ENCODE measurements at regions not wholly inside any gene's neighbourhood (a gene's known extent, or its start where the extent isn't known, plus 50 kb on each side); places are given as distances from the start of the nearest gene placed in this dataset.

DNA sequence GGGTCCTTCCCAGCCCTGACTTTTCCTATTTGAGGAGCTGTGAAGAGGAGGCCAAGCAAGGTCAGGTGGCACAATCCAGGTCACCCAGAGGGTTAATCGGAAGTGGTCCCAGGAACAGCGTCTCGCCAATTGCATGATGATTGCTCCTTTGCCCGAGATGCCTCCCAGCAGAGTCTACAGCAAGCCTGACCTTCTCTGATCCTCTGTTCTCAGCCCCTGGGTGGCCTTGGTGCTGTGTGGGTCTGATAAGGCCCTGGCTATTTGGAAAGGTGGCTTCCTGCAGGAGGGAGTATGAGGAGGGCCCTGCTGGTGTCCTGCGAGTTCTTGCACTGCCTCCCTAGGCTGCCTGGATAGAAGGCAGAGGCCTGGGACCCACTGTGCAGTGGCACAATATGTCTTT is 116.2 kb downstream of the FOXD2 start:
- no peak for DNase-seq (ENCODE audit: low read depth in 3 of 3)

DNA sequence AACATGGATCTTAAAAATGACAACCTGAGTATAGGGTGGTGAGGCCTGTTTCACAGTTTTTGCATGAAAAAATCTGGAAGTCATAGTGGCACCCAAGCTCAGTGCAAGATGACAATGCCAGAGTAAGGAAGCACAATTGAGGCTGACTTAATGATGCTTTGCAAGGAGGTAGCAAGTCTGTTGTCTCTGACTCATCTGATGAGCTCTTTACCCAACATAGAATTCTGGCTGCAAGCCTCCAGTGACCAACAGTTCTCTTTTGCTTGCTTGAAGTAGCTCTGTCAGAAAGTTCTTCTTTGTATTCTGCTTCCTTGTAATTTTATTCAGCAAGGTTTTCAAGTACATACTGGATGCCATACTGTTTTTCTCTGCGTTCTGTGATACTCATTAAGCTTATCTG is 117.1 kb downstream of the FOXD2 start:
- DNase-seq (ENCODE audit: low read depth in 3 of 3): no peak

DNA sequence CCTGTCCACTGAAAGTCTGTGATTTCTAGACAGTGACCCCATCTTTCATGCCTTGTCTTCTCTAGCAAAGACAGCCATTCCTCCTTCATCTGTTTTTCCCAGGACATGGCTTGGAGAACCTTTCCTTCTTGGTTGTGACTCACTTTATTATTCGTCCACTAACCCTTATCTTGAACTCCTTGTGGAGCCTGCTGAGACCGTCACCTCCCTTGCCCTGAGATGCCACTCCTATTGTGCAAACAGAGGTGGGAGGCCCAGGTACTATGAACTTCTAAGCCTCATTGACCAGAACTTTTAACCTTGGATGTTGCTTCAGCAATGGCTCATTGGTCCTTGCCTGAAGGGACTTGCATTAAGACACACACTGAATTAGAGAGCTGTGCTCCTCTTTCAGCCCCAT is 117.5 kb downstream of the FOXD2 start:
- DNase-seq (ENCODE audit: low read depth in 3 of 3): no peak

GRCh38 chr1:47555841-47556560 is 118.2 kb downstream of the FOXD2 start:
- DNase-seq (ENCODE audit: low read depth in 3 of 3): no peak

GRCh38 chr1:47557066-47557465 is 119.2 kb downstream of the FOXD2 start:
- DNase-seq (ENCODE audit: low read depth in 3 of 3): no peak

DNA sequence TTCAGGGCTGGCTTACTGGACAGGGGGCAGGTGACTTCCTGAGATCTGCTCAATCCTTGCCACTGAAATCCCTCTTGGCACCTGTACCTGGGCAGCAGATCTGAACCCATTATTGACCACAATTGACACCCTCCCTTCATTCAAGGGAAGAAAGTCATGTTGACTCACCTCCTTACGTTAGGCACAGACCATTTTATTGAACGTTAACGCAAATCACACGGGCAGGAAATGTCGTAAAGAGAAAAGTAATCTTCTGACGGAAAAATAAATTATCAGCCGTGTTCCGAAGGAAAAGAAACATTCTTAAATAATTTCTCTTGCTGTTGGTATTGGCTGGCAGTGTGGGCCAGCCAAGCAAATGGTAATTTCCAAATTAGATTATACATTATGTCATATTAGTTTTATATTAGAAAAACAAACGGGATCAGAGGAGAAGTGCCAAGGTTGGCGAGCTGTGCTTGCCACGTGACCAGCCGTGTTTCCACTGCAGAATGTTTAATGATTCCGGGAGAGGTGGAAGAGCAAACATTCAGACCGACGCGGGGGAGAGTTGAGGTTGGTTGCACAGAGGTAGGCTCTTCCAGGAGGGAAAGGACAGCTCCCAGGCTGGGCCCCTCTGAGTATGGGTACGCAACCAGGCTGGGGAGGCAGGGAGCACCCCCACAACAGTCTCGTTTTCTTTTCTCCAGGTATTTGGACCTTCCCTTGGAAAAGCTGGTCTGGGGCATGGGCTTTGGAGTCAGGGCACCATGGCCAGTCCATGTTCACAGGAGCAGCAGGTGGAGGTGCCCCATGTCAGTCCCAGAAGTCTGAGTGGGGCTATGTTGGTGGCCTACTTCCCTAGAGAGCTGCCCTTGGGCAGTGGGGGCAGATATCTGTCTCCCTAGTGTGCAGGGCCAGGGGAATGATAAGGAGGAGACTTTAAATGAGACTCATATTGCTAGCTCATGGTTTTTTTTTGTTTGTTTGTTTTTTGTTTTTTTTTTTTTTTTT is 121.1 kb downstream of the FOXD2 start:
- no peak for DNase-seq (ENCODE audit: low read depth in 3 of 3)

DNA sequence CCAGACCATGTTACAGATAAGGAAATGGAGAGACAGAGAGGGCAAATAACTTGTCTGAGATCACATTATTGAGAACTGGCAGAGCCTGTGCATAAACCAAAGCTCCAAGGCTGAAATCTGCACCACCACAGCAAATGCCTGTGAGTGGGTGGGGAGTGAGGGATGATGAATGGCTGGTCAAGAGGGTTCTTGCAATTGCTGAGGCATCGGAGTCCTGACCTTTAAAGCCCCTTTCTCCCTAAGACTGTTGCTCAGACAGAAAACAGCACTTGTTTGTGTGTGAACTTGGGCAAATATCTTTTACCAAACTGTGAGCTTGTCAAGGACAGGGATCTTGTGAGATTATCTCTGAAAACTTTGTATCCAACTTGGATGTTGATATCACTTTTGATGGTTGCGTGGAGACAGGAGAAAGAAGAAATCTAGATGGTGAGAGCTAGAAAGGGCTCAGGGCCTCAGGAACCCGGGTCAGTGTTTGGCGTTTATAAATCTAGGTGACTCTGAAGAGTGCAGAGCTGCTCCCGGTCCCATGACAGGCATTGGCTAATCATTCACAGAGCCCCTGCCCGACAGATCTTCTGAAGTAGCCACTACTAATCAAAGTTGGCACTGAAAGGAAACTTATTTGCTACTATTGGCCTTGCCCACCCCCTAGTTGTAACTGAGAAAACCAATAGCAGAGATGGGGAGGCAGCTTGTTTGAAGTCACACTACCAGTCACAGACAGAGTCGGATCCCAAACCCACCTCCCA is 122.3 kb downstream of the FOXD2 start:
- no peak for DNase-seq (ENCODE audit: low read depth in 3 of 3)

GRCh38 chr1:47561523-47562007 is 123.7 kb downstream of the FOXD2 start:
- no peak for DNase-seq (ENCODE audit: low read depth in 3 of 3)

DNA sequence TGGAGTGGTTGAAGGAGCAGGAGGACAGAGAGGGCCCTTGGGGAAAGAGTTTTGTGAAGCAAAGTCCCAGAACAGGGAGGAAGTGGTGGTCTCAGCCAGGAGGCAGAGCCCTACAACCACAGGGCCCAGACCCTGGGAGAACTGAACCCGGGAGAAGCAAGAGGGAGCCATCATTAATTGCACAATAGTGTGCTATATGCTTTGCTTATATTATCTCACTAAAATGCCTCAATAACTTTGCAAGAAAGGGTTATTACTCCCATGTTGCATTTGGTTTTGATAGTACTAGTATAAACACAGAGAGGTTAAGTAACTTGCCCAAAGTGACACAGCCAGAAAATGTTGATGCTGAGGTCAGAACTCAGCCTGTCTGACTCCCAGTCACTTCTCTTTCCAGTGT is 124.3 kb downstream of the FOXD2 start:
- DNase-seq (ENCODE audit: low read depth in 3 of 3): no peak

GRCh38 chr1:47562799-47563198 is 125.0 kb downstream of the FOXD2 start:
- no peak for DNase-seq (ENCODE audit: low read depth in 3 of 3)

DNA sequence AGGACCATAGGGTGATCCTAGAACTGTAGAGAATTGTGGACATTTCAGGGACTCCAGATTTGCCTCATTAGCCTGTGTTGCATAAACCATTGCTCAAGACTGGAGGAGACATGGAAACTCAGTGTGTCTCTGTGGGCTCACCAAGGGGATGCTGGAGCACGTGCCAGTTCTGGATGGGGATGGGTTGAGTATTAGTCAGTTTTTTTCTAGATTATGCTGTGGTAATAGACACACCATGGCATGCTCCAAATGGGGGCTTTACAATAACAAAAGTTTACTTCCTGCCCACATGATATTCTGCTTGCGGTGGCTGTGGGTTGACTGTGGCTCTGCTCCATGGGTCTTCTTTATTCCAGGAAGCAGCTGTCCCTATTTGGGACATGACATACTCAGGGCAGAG is 125.4 kb downstream of the FOXD2 start:
- no peak for DNase-seq (ENCODE audit: low read depth in 3 of 3)

GRCh38 chr1:47564570-47564969 is 126.7 kb downstream of the FOXD2 start:
- no peak for DNase-seq (ENCODE audit: low read depth in 3 of 3)

GRCh38 chr1:47565092-47565491 is 127.2 kb downstream of the FOXD2 start:
- DNase-seq (ENCODE audit: low read depth in 3 of 3): no peak

- DNase-seq (ENCODE audit: low read depth in 3 of 3): no peak
These were observed 127.8 kb downstream of the FOXD2 start for GRCh38 chr1:47565676-47566075.

GRCh38 chr1:47568763-47569162 is 130.9 kb downstream of the FOXD2 start:
- DNase-seq (ENCODE audit: low read depth in 3 of 3): no peak

GRCh38 chr1:47569261-47569660 is 131.4 kb downstream of the FOXD2 start:
- no peak for DNase-seq (ENCODE audit: low read depth in 3 of 3)

DNA sequence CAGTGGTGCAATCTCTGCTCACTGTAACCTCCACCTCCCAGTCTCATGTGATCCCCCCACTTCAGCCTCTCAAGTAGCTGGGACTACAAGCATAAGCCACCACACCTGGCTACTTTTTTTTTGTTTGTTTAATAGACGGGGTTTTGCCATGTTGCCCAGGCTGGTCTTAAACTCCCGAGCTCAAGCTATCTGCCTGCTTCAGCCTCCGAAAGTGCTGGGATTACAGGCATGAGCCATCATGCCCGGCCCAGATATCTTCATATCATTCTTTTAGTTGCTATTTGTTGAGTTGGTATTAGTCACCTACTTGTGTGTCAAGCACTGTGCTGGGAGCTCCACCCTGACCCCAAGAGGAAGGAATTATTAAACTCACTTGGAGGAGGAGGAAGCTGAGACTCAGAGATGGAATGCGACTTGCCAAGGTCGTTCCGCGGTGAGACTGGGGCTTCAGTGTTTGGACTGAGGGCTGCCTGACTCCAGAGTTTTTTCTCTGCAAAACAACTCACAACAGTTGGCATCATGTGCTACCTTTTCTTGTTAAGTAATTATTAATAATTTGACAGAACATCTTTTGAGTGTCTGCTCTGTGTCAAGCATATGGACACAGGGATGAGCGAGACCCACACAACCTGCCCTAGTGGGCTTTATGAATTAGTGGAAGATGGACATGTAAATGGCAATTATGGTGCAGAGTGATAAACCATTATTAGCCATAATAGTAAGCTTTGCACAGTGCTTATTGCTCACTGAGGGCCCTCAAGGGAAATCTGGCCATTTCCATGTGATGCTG is 132.0 kb downstream of the FOXD2 start:
- DNase-seq (ENCODE audit: low read depth in 3 of 3): no peak

- no peak for DNase-seq (ENCODE audit: low read depth in 3 of 3)
These were observed 133.3 kb downstream of the FOXD2 start for GRCh38 chr1:47571161-47571560.

DNA sequence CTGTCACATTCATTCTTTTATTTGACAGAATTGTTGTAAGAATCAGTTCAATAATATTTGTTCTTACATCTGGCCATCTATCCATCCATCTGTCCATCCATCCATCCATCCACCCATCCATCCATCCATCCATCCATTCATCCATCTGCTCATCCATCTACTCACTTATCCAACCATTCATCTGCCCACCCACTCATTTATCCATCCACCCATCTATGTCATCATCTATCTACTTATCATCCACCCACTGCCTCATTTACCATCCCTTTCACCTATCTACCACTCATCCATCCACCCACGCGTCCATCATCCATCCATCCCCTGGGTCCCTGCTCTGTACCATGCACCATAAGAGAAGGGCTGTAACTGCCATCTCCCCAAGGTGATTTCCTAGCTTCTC is 134.1 kb downstream of the FOXD2 start:
- DNase-seq (ENCODE audit: low read depth in 3 of 3): no peak

- no peak for DNase-seq (ENCODE audit: low read depth in 3 of 3)
These were observed 135.0 kb downstream of the FOXD2 start for GRCh38 chr1:47572731-47573430.

All from stimulated activated CD4-positive, alpha-beta T cell treated with anti-CD3 and anti-CD28 coated beads, TNF-alpha, amount 100 ng/mL, for 24 hours (primary cell).